Lung microvascular endothelial cell (primary cell): ENCODE measurements at regions not wholly inside any gene's neighbourhood (a gene's known extent, or its start where the extent isn't known, plus 50 kb on each side); places are given as distances from the start of the nearest gene placed in this dataset.
"Not testable (repeated sequence)": the region's sequence is repeated elsewhere in the genome, so short reads cannot be mapped to it uniquely, and the experiment has no call there.

Source experiments
- DNase-seq, 2 donors: peaks; one replicate each; pipeline versions ENCODE4 v3.0.0 to v3.0.0-alpha.2; 2010; ENCODE audit warnings: low read depth in 2 of 2

GRCh38 chr3:16707260-16707659 is 102.0 kb upstream of the DAZL start:
- no peak for DNase-seq

GRCh38 chr3:16708285-16708684 is 103.1 kb upstream of the DAZL start:
- DNase-seq, result no peak

GRCh38 chr3:16711691-16712090 is 106.5 kb upstream of the DAZL start:
- not testable (repeated sequence) for DNase-seq

GRCh38 chr3:16715281-16715680 is 110.1 kb upstream of the DAZL start:
- DNase-seq, result no peak

- no peak for DNase-seq
Observed at GRCh38 chr3:16719426-16719825, 114.2 kb upstream of the DAZL start.

- no peak for DNase-seq
Observed at GRCh38 chr3:16720367-16720940, 115.2 kb upstream of the DAZL start.

- no peak for DNase-seq
Observed at GRCh38 chr3:16721494-16721893, 116.3 kb upstream of the DAZL start.

- no peak for DNase-seq
Observed at GRCh38 chr3:16723978-16724377, 118.8 kb upstream of the DAZL start.

GRCh38 chr3:16724487-16724886 is 119.3 kb upstream of the DAZL start:
- no peak for DNase-seq

GRCh38 chr3:16725972-16726371 is 120.7 kb upstream of the DAZL start:
- DNase-seq, result no peak

GRCh38 chr3:16728770-16729745 is 123.8 kb upstream of the DAZL start:
- peak in 1 of 2 donors; percentile 4 for DNase-seq

- no peak for DNase-seq
Observed at GRCh38 chr3:16738451-16738850, 133.2 kb upstream of the DAZL start.

GRCh38 chr3:16739541-16740105 is 134.4 kb upstream of the DAZL start:
- DNase-seq, result no peak

- DNase-seq, result no peak
Observed at GRCh38 chr3:16740515-16740914, 135.3 kb upstream of the DAZL start.

- DNase-seq, result no peak
Observed at GRCh38 chr3:16741103-16741758, 136.0 kb upstream of the DAZL start.

GRCh38 chr3:16741890-16742289 is 136.7 kb upstream of the DAZL start:
- no peak for DNase-seq

GRCh38 chr3:16743276-16743675 is 138.1 kb upstream of the DAZL start:
- no peak for DNase-seq

GRCh38 chr3:16759227-16759903 is 125.4 kb upstream of the PLCL2 start:
- DNase-seq, result no peak

GRCh38 chr3:16761571-16761970 is 123.2 kb upstream of the PLCL2 start:
- DNase-seq, result no peak

GRCh38 chr3:16765661-16766060 is 119.1 kb upstream of the PLCL2 start:
- no peak for DNase-seq

- DNase-seq, result no peak
Observed at GRCh38 chr3:16767006-16767405, 117.7 kb upstream of the PLCL2 start.

GRCh38 chr3:16768014-16768413 is 116.7 kb upstream of the PLCL2 start:
- DNase-seq, result no peak
